AG09309 (cell line): ENCODE measurements at regions not wholly inside any gene's neighbourhood (a gene's known extent, or its start where the extent isn't known, plus 50 kb on each side); places are given as distances from the start of the nearest gene placed in this dataset.

Experiments used
- DNase-seq: peaks from one replicate; pipeline ENCODE4 v3.0.0-alpha.2; 2010; ENCODE audit warnings: low read depth
- H3K4me3 ChIP-seq: 2 replicates; pipeline ENCODE4 v1.5.1; 2011; ENCODE audit warnings: mild to moderate bottlenecking, low read depth, low read length, moderate library complexity; ENCODE audit not compliant: control insufficient read depth
- CTCF ChIP-seq: IDR thresholded peaks from 2 replicates; pipeline ENCODE4 v1.5.1; 2011; ENCODE audit warnings: mild to moderate bottlenecking, low read depth, low read length, inconsistent platforms; ENCODE audit not compliant: insufficient read depth, control insufficient read depth; ENCODE audit errors: missing control alignments

GRCh38 chr1:96634883-96635282, 86.7 kb upstream of the PTBP2 start:
- DNase-seq, result no peak
- H3K4me3 ChIP-seq, result no peak overlapping the region
- no peak for TF ChIP-seq CTCF

GRCh38 chr1:96641282-96641681, 80.3 kb upstream of the PTBP2 start:
- no peak overlapping the region for H3K4me3 ChIP-seq
- no peak for DNase-seq
- no peak for TF ChIP-seq CTCF

- DNase-seq, result no peak
- TF ChIP-seq CTCF, result no peak
- no peak overlapping the region for H3K4me3 ChIP-seq
These were observed 78.1 kb upstream of the PTBP2 start for GRCh38 chr1:96643519-96643918.

- no peak for DNase-seq
- no peak for TF ChIP-seq CTCF
- H3K4me3 ChIP-seq, result no peak overlapping the region
These were observed 72.3 kb upstream of the PTBP2 start for GRCh38 chr1:96649301-96649700.

GRCh38 chr1:96651517-96651916, 70.1 kb upstream of the PTBP2 start:
- no peak for DNase-seq
- no peak overlapping the region for H3K4me3 ChIP-seq
- no peak for TF ChIP-seq CTCF

- DNase-seq, result no peak
- H3K4me3 ChIP-seq, result no peak overlapping the region
- no peak for TF ChIP-seq CTCF
These were observed 61.5 kb upstream of the PTBP2 start for GRCh38 chr1:96660051-96660450.

- no peak for DNase-seq
- TF ChIP-seq CTCF, result no peak
These were observed 61.1 kb upstream of the PTBP2 start for GRCh38 chr1:96660503-96660902.

More at GRCh38 chr1:96660503-96660902, 61.1 kb upstream of the PTBP2 start:
- no peak overlapping the region for H3K4me3 ChIP-seq
